ENCODE measurements at regions not wholly inside any gene's neighbourhood (a gene's known extent, or its start where the extent isn't known, plus 50 kb on each side); places are given as distances from the start of the nearest gene placed in this dataset.
"Not testable (repeated sequence)": the region's sequence is repeated elsewhere in the genome, so short reads cannot be mapped to it uniquely, and the experiment has no call there.

DNA sequence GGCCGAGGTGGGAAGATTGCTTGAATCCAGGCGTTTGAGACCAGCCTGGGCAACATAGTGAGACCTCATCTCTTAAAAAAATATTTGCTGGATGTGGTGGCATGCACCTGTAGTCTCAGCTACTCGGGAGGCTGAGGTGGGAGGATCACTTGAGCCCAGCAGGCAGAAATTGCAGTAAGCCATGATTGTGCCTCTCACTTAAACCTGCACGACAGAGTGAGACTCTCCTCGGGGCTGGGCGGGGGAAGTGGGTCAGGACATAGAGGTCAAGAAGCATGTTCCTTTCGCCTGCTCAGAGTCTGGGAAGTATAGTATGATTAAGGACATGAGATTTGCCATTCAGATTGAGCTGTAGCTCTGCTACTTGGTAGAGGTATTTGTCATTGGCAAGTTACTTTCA lies 52.3 kb downstream of the SEPTIN7 start:
- ATAC-seq (ENCODE audit: low FRiP score in 2 of 2); H3K4me3 ChIP-seq; H3K9me3 ChIP-seq; H3K36me3 ChIP-seq; H3K27me3 ChIP-seq; H3K27ac ChIP-seq; DNase-seq: not testable (repeated sequence)
- WGBS, 2 donors, result 93 to 94% methylated on average over 7 of the region's 7 CpGs
- peaks cover 0 to 13% (median 8%) of the 10 kb centered on the region in 4 donors for H3K4me1 ChIP-seq

DNA sequence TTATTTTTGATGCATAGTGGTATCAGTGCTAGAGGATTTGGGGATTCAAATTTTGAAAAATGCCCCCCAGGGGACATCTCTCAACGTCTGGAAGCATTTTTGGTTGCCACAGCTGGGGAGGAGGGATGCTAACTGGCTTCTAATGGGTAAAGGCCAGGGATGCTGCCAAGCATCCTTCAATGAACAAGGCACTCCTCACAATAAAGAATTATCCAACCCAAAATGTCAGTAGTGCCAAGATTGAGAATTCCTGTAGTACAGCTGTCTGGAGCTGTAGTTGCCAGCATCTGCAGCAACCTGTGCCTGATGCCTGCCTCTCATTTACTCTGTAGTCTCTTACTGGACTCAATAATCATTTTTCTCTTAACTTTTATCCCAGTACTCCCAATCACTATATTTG lies 53.5 kb downstream of the SEPTIN7 start:
- no peaks in the 10 kb centered on the region for H3K27me3 ChIP-seq
- H3K27ac ChIP-seq, result no peak overlapping the region
- no peaks in the 10 kb centered on the region for H3K9me3 ChIP-seq
- no peaks in the 10 kb centered on the region for H3K36me3 ChIP-seq
- DNase-seq, result no peak
- H3K4me1 ChIP-seq, result peaks cover 0 to 13% (median 5%) of the 10 kb centered on the region in 4 donors
- WGBS, 2 donors, result 78 to 80% methylated on average over 1 of the region's 1 CpG
- H3K4me3 ChIP-seq, result no peak overlapping the region
- TF ChIP-seq EP300 (IDR thresholded peaks at IDR 0.05) (no peak), CTCF (IDR thresholded peaks at IDR 0.05) (no peak), POLR2A (IDR thresholded peaks at IDR 0.05) (no peak), POLR2AphosphoS5 (IDR thresholded peaks at IDR 0.05) (no peak)
- no peak for ATAC-seq (ENCODE audit: low FRiP score in 2 of 2)

DNA sequence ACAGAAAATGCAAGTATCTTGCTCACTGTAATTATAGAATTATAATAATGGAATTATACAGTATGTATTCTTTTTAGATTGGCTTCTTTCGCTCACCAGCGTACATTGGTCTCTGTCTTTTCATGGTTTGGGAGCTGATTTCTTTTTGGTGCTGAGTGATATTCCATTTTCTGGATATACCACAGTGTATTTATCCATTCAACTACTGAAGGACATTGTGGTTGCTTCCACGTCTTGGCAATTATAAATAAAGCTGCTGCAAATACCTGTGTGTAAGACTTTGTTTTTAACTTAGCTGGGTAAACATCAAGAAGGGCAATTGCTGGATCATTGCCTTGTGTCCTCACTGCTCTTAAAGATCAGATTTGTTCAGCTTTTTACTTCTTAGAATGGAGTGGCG lies 55.3 kb downstream of the SEPTIN7 start:
- H3K9me3 ChIP-seq, result no peaks in the 10 kb centered on the region
- WGBS, 2 donors, result 72 to 73% methylated on average over 4 of the region's 4 CpGs
- H3K27me3 ChIP-seq, result no peaks in the 10 kb centered on the region
- peaks cover 0 to 11% (median 6%) of the 10 kb centered on the region in 4 donors for H3K4me1 ChIP-seq
- H3K27ac ChIP-seq, result no peak overlapping the region
- ATAC-seq (ENCODE audit: low FRiP score in 2 of 2), result no peak
- H3K36me3 ChIP-seq, result no peaks in the 10 kb centered on the region
- TF ChIP-seq EP300 (IDR thresholded peaks at IDR 0.05) (no peak), POLR2AphosphoS5 (IDR thresholded peaks at IDR 0.05) (no peak), POLR2A (IDR thresholded peaks at IDR 0.05) (no peak), CTCF (IDR thresholded peaks at IDR 0.05) (no peak)
- H3K4me3 ChIP-seq, result no peak overlapping the region
- no peak for DNase-seq

GRCh38 chr7:35860664-35861063 lies 59.8 kb downstream of the SEPTIN7 start:
- no peak overlapping the region for H3K4me3 ChIP-seq
- peaks cover 0 to 6% (median 1%) of the 10 kb centered on the region in 4 donors for H3K4me1 ChIP-seq
- no peaks in the 10 kb centered on the region for H3K27me3 ChIP-seq
- no peak for TF ChIP-seq EP300 (IDR thresholded peaks at IDR 0.05)
- no peak for TF ChIP-seq POLR2AphosphoS5 (IDR thresholded peaks at IDR 0.05)
- no peak for TF ChIP-seq POLR2A (IDR thresholded peaks at IDR 0.05)
- no peak for TF ChIP-seq CTCF (IDR thresholded peaks at IDR 0.05)
- no peak for DNase-seq
- H3K9me3 ChIP-seq, result no peaks in the 10 kb centered on the region
- ATAC-seq (ENCODE audit: low FRiP score in 2 of 2), result no peak
- H3K27ac ChIP-seq, result no peak overlapping the region
- H3K36me3 ChIP-seq, result peaks cover 0 to 17% (median 5%) of the 10 kb centered on the region in 4 donors
- 100% methylated on average over 1 of the region's 1 CpG for WGBS, 2 donors

GRCh38 chr7:35865287-35865686 lies 64.4 kb downstream of the SEPTIN7 start:
- Histone ChIP-seq H3K36me3 (peaks cover 0 to 41% (median 14%) of the 10 kb centered on the region in 4 donors), H3K27me3 (no peaks in the 10 kb centered on the region), H3K27ac (no peak overlapping the region), H3K4me3 (no peak overlapping the region), H3K9me3 (no peaks in the 10 kb centered on the region), H3K4me1 (peaks cover 0 to 4% (median 0%) of the 10 kb centered on the region in 4 donors)
- no peak for DNase-seq
- WGBS, 2 donors, result 41 to 55% methylated on average over 3 of the region's 3 CpGs
- no peak for TF ChIP-seq POLR2AphosphoS5 (IDR thresholded peaks at IDR 0.05)
- no peak for TF ChIP-seq POLR2A (IDR thresholded peaks at IDR 0.05)
- no peak for TF ChIP-seq EP300 (IDR thresholded peaks at IDR 0.05)
- no peak for TF ChIP-seq CTCF (IDR thresholded peaks at IDR 0.05)
- ATAC-seq (ENCODE audit: low FRiP score in 2 of 2), result no peak

Data from upper lobe of left lung (tissue), 6 donors.